Chondrocyte (in vitro differentiated cells): ENCODE measurements at regions not wholly inside any gene's neighbourhood (a gene's known extent, or its start where the extent isn't known, plus 50 kb on each side); places are given as distances from the start of the nearest gene placed in this dataset.

ENCODE experiments used
- DNase-seq: peaks from one replicate; pipeline ENCODE4 v3.0.0; 2021; ENCODE audit warnings: mixed read lengths, low spot score
- H3K27ac Mint-ChIP-seq: one replicate; pipeline ENCODE4 v1.8.0; 2021; ENCODE audit warnings: mild to moderate bottlenecking, moderate library complexity, mixed read lengths; ENCODE audit not compliant: unreplicated experiment
- H3K27me3 Mint-ChIP-seq: 2 replicates; pipeline ENCODE4 v1.8.0; 2021; ENCODE audit warnings: low read depth, mixed read lengths
- H3K36me3 Mint-ChIP-seq: 2 replicates; pipeline ENCODE4 v1.8.0; 2021; ENCODE audit warnings: low read depth, mixed read lengths
- H3K4me1 Mint-ChIP-seq: 2 replicates; pipeline ENCODE4 v1.8.0; 2021; ENCODE audit warnings: low read depth, mild to moderate bottlenecking, mixed read lengths
- H3K4me3 Mint-ChIP-seq: one replicate; pipeline ENCODE4 v1.8.0; 2021; ENCODE audit warnings: mild to moderate bottlenecking, moderate library complexity, mixed read lengths; ENCODE audit not compliant: unreplicated experiment
- H3K9me3 Mint-ChIP-seq: 2 replicates; pipeline ENCODE4 v1.8.0; 2021; ENCODE audit warnings: low read depth, mixed read lengths
- TF ChIP-seq, protein P1 (sequence below): fragments of 200-600 bp; sonication (generic); IDR thresholded peaks from 2 replicates; pipeline ENCODE4 v1.5.0; 2021; ENCODE audit warnings: antibody characterized with exemption, mild to moderate bottlenecking, moderate library complexity

DNA sequence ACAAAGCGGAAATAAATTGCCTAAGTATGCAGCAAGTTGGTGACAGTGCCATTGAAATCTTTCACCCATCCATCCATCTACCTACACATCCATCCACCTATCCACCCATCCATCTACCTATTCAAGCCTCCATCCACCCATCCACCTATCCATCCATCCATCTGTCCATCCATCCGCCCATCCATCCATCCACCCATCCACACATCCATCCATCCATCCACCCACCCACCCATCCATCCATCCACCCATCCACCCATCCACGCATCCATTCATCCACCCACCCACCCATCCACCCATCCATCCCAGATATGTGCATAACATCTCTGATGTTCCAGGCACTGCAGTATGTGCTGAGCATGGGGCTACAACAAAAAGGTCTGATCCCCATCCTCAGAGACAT lies 277.5 kb downstream of the IRF8 start:
- no peaks in the 10 kb centered on the region for H3K4me1 Mint-ChIP-seq
- no peaks in the 10 kb centered on the region for H3K36me3 Mint-ChIP-seq
- peaks cover 24% of the 10 kb centered on the region for H3K27me3 Mint-ChIP-seq
- no peak overlapping the region for H3K27ac Mint-ChIP-seq
- TF ChIP-seq, protein P1, sequence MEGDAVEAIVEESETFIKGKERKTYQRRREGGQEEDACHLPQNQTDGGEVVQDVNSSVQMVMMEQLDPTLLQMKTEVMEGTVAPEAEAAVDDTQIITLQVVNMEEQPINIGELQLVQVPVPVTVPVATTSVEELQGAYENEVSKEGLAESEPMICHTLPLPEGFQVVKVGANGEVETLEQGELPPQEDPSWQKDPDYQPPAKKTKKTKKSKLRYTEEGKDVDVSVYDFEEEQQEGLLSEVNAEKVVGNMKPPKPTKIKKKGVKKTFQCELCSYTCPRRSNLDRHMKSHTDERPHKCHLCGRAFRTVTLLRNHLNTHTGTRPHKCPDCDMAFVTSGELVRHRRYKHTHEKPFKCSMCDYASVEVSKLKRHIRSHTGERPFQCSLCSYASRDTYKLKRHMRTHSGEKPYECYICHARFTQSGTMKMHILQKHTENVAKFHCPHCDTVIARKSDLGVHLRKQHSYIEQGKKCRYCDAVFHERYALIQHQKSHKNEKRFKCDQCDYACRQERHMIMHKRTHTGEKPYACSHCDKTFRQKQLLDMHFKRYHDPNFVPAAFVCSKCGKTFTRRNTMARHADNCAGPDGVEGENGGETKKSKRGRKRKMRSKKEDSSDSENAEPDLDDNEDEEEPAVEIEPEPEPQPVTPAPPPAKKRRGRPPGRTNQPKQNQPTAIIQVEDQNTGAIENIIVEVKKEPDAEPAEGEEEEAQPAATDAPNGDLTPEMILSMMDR: no peak
- no peak overlapping the region for H3K4me3 Mint-ChIP-seq
- no peak for DNase-seq
- H3K9me3 Mint-ChIP-seq: peaks cover 5% of the 10 kb centered on the region

DNA sequence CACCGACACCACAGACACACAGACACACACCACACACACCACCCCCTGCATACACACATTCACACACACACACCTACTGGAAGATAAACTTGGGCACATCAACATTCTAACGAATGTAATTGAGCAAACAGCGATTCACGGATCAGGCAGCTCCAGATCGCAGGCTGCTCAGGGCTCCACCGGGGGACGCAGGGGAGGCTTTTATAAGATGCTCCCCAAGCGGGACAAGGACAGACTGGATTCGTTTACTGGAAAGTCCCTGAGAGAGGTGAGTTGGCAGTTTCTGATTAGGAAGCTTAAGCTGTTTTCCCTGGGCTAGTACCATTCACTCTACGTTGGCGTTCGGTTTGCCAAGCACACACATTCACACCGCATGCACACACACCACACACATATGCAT lies 281.3 kb downstream of the IRF8 start:
- Mint-ChIP-seq H3K36me3 (no peaks in the 10 kb centered on the region), H3K27ac (no peak overlapping the region), H3K4me1 (no peaks in the 10 kb centered on the region), H3K27me3 (peaks cover 18% of the 10 kb centered on the region), H3K9me3 (peaks cover 5% of the 10 kb centered on the region), H3K4me3 (no peak overlapping the region)
- no peak for DNase-seq
- TF ChIP-seq, protein P1: no peak

DNA sequence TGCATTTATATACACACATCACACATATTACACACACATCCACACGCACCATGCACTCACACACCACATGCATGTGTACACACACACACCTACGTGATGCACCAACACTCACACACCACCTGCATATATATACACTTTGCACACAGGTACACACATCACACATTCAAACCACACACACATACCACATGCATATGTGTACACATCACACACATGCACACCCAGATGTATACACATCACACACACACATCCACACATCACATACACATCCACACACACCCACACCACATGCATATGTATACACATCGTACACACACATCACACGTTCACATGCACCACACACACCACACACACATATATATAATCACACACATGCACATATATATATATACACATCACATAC lies 281.8 kb downstream of the IRF8 start:
- DNase-seq: no peak
- Mint-ChIP-seq H3K9me3 (peaks cover 5% of the 10 kb centered on the region), H3K27me3 (peaks cover 22% of the 10 kb centered on the region), H3K4me3 (no peak overlapping the region), H3K4me1 (no peaks in the 10 kb centered on the region), H3K36me3 (no peaks in the 10 kb centered on the region), H3K27ac (no peak overlapping the region)
- TF ChIP-seq, protein P1: no peak

DNA sequence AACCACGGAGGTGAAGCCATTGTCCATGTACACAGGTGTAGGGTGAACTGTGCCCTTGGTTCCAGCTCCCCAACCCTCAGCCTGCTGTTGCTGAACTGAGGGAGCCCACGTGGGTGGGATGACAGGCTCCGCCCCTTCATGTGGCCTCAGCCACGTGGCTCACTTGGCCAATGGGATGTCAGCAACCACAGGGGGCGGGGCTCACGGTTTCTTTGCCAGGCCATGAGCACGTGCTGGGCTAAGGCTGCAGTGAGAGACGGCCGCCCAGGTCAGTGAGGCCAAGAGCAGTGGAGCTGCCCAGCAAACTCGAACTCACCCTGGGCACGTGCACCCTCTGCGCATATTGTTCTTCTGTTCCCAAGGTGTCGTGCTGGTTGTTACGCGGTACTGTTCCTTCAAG lies 282.6 kb downstream of the IRF8 start:
- Mint-ChIP-seq H3K27ac (no peak overlapping the region), H3K4me1 (no peaks in the 10 kb centered on the region), H3K36me3 (no peaks in the 10 kb centered on the region), H3K9me3 (peaks cover 5% of the 10 kb centered on the region), H3K4me3 (no peak overlapping the region), H3K27me3 (peaks cover 26% of the 10 kb centered on the region)
- TF ChIP-seq, protein P1: no peak
- DNase-seq: no peak

DNA sequence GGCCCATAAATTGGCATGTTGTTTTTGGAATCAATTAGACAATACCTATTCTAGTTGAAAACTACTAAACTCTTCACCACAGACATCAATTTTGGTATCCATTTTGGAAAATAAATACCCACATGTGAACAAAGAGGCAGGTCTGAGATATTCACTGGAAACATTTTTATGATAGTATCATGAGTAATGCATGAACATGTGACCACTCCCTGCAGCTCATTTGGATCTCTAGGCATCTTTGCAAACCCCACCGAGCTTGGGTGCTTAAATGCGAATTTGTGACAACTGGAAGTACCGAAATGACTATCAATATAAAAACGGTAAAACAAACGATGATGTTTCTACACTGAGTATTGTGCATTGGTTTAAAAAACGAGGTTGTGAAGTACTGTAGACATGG lies 285.2 kb downstream of the IRF8 start:
- Mint-ChIP-seq H3K27me3 (peaks cover 42% of the 10 kb centered on the region), H3K27ac (no peak overlapping the region), H3K9me3 (no peaks in the 10 kb centered on the region), H3K4me1 (no peaks in the 10 kb centered on the region), H3K36me3 (no peaks in the 10 kb centered on the region), H3K4me3 (no peak overlapping the region)
- TF ChIP-seq, protein P1: no peak
- no peak for DNase-seq
